Caco-2 (cell line): ENCODE measurements at regions not wholly inside any gene's neighbourhood (a gene's known extent, or its start where the extent isn't known, plus 50 kb on each side); places are given as distances from the start of the nearest gene placed in this dataset.

ENCODE experiments used
- BruUV-seq: library from RNA; stranded (reverse); fragments of 400-500 nt; replicated peaks from 2 replicates; lab custom pipeline; 2021; lab: Mats Ljungman, UMichigan
- CTCF ChIA-PET: fragments of 300-600 bp; sonication (Branson Sonifier 250); formaldehyde crosslinking; loops from one replicate; lab custom pipeline; 2022; ENCODE audit warnings: antibody characterized with exemption; lab: Charles Lee
- POLR2A ChIA-PET: fragments of 300-600 bp; sonication (Branson Sonifier 250); formaldehyde crosslinking; loops from one replicate; lab custom pipeline; 2022; ENCODE audit warnings: antibody characterized with exemption; lab: Charles Lee
- DNase-seq, 2 experiments: peaks; one replicate each; pipeline versions ENCODE4 v3.0.0 to v3.0.0-alpha.2; 2020 to 2022
- H3K27me3 ChIP-seq: replicated peaks from 2 replicates; pipeline ENCODE4 v1.6.0; 2011; ENCODE audit warnings: low read length; ENCODE audit not compliant: control insufficient read depth, insufficient read depth
- H3K36me3 ChIP-seq: 2 replicates; pipeline ENCODE4 v1.5.1; 2011; ENCODE audit warnings: low read length; ENCODE audit not compliant: control insufficient read depth, insufficient read depth
- H3K4me1 ChIP-seq: fragments of 250-450 bp; sonication (Bioruptor Pico); 2 replicates; pipeline ENCODE4 v1.5.1; 2020; ENCODE audit warnings: mild to moderate bottlenecking
- H3K4me3 ChIP-seq: 2 replicates; pipeline ENCODE4 v1.5.1; 2011; ENCODE audit warnings: low read depth, mild to moderate bottlenecking, control low read depth, low read length
- H3K9me3 ChIP-seq: fragments of 250-450 bp; sonication (Bioruptor Pico); 2 replicates; pipeline ENCODE4 v1.5.1; 2020; ENCODE audit warnings: mild to moderate bottlenecking, moderate library complexity
- H3K27ac Mint-ChIP-seq: one replicate; pipeline ENCODE4 v1.8.0; 2022; ENCODE audit warnings: mixed read lengths; ENCODE audit not compliant: unreplicated experiment
- H3K27me3 Mint-ChIP-seq: one replicate; pipeline ENCODE4 v1.8.0; 2022; ENCODE audit warnings: mixed read lengths; ENCODE audit not compliant: insufficient read depth, unreplicated experiment
- H3K36me3 Mint-ChIP-seq: one replicate; pipeline ENCODE4 v1.8.0; 2022; ENCODE audit warnings: mild to moderate bottlenecking, mixed read lengths; ENCODE audit not compliant: insufficient read depth, unreplicated experiment
- H3K4me1 Mint-ChIP-seq: one replicate; pipeline ENCODE4 v1.8.0; 2022; ENCODE audit warnings: low read depth, mixed read lengths; ENCODE audit not compliant: unreplicated experiment
- H3K4me3 Mint-ChIP-seq: one replicate; pipeline ENCODE4 v1.8.0; 2022; ENCODE audit warnings: mild to moderate bottlenecking, moderate library complexity, mixed read lengths; ENCODE audit not compliant: unreplicated experiment
- H3K9me3 Mint-ChIP-seq: one replicate; pipeline ENCODE4 v1.8.0; 2022; ENCODE audit warnings: mixed read lengths; ENCODE audit not compliant: unreplicated experiment
- intact Hi-C: fragments of 100-400 bp; cut with micrococcal nuclease; formaldehyde crosslinking; loops from one replicate; pipeline ENCODE4 v1.10.0; 2022; ENCODE audit not compliant: unreplicated experiment
- TF ChIP-seq, protein P1 (sequence below), 2 experiments: fragments of 200-600 bp in 1 of 2; IDR thresholded peaks; 1 replicate in 1 of 2; 2 replicates in 1 of 2; pipeline versions ENCODE4 v1.5.1 to v1.8.0; 2011 to 2022; ENCODE audit warnings: antibody characterized with exemption in 1 of 2, control low read depth in 1 of 2, inconsistent platforms in 1 of 2, low read depth in 1 of 2, low read length in 1 of 2, mild to moderate bottlenecking in 1 of 2, moderate library complexity in 1 of 2; ENCODE audit not compliant: insufficient read depth in 1 of 2, severe bottlenecking in 1 of 2, unreplicated experiment in 1 of 2

GRCh38 chr5:68911840-68912690, 181.7 kb upstream of the SLC30A5 start:
- no peaks in the 10 kb centered on the region; the same call in 1 of the 2 replicates for H3K27me3 ChIP-seq
- BruUV-seq: no TSS peak
- Mint-ChIP-seq H3K27ac (no peak overlapping the region), H3K4me1 (no peaks in the 10 kb centered on the region), H3K4me3 (no peak overlapping the region), H3K9me3 (no peaks in the 10 kb centered on the region), H3K36me3 (no peaks in the 10 kb centered on the region), H3K27me3 (no peaks in the 10 kb centered on the region)
- intact Hi-C loops: no loop called here
- peaks cover 6% of the 10 kb centered on the region; the same call in 1 of the 2 replicates for H3K9me3 ChIP-seq
- H3K36me3 ChIP-seq: no peaks in the 10 kb centered on the region
- POLR2A ChIA-PET: no interaction called here
- H3K4me1 ChIP-seq: no peaks in the 10 kb centered on the region
- CTCF ChIA-PET: no interaction called here
- H3K4me3 ChIP-seq: no peak overlapping the region
- TF ChIP-seq, protein P1, sequence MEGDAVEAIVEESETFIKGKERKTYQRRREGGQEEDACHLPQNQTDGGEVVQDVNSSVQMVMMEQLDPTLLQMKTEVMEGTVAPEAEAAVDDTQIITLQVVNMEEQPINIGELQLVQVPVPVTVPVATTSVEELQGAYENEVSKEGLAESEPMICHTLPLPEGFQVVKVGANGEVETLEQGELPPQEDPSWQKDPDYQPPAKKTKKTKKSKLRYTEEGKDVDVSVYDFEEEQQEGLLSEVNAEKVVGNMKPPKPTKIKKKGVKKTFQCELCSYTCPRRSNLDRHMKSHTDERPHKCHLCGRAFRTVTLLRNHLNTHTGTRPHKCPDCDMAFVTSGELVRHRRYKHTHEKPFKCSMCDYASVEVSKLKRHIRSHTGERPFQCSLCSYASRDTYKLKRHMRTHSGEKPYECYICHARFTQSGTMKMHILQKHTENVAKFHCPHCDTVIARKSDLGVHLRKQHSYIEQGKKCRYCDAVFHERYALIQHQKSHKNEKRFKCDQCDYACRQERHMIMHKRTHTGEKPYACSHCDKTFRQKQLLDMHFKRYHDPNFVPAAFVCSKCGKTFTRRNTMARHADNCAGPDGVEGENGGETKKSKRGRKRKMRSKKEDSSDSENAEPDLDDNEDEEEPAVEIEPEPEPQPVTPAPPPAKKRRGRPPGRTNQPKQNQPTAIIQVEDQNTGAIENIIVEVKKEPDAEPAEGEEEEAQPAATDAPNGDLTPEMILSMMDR (IDR thresholded peaks at IDR 0.05; ENCODE audit: insufficient read depth in 1 of 2, low read depth in 1 of 2, low read length in 1 of 2, severe bottlenecking in 1 of 2, unreplicated experiment in 1 of 2): no peak
- DNase-seq: no peak

- BruUV-seq: no TSS peak
- no peak for DNase-seq
- intact Hi-C loops: no loop called here
- Histone ChIP-seq H3K4me3 (no peak overlapping the region), H3K9me3 (peaks cover 16% of the 10 kb centered on the region; the same call in 1 of the 2 replicates), H3K36me3 (no peaks in the 10 kb centered on the region), H3K27me3 (no peaks in the 10 kb centered on the region; the same call in 1 of the 2 replicates), H3K4me1 (no peaks in the 10 kb centered on the region)
- H3K27ac Mint-ChIP-seq: no peak overlapping the region
- H3K36me3 Mint-ChIP-seq: no peaks in the 10 kb centered on the region
- H3K27me3 Mint-ChIP-seq: no peaks in the 10 kb centered on the region
- TF ChIP-seq, protein P1 (IDR thresholded peaks at IDR 0.05; ENCODE audit: insufficient read depth in 1 of 2, low read depth in 1 of 2, low read length in 1 of 2, severe bottlenecking in 1 of 2, unreplicated experiment in 1 of 2): no peak
- CTCF ChIA-PET: no interaction called here
- H3K9me3 Mint-ChIP-seq: no peaks in the 10 kb centered on the region
- no peaks in the 10 kb centered on the region for H3K4me1 Mint-ChIP-seq
- POLR2A ChIA-PET: no interaction called here
- H3K4me3 Mint-ChIP-seq: no peak overlapping the region
These were observed 178.7 kb upstream of the SLC30A5 start for GRCh38 chr5:68915079-68915478.

DNA sequence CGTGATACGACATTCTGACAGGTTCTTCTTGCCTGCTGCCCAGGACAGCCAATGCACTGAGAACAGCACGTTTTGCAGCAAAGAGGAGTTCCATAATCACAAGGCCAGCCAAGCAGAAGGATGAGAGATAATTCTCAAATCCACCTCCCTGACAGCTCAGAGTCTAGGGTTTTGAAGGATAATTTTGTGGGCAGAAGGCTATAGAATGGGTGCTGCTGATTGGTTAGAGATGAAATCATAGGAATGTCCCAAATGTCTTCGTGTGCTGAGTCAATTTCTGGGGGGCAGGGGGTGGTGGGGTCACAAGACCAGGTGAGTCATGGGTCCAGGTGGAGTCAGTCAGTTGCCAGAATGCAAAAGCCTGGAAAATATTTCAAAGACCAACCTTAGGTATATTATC, 175.5 kb upstream of the SLC30A5 start:
- Mint-ChIP-seq H3K27me3 (no peaks in the 10 kb centered on the region), H3K9me3 (no peaks in the 10 kb centered on the region), H3K36me3 (no peaks in the 10 kb centered on the region), H3K27ac (no peak overlapping the region), H3K4me1 (no peaks in the 10 kb centered on the region), H3K4me3 (no peak overlapping the region)
- Histone ChIP-seq H3K36me3 (no peaks in the 10 kb centered on the region), H3K4me1 (no peaks in the 10 kb centered on the region), H3K4me3 (no peak overlapping the region), H3K9me3 (peaks cover 16% of the 10 kb centered on the region; the same call in 1 of the 2 replicates), H3K27me3 (no peaks in the 10 kb centered on the region; the same call in 1 of the 2 replicates)
- TF ChIP-seq, protein P1 (IDR thresholded peaks at IDR 0.05; ENCODE audit: insufficient read depth in 1 of 2, low read depth in 1 of 2, low read length in 1 of 2, severe bottlenecking in 1 of 2, unreplicated experiment in 1 of 2): no peak
- ChIA-PET CTCF (no interaction called here), POLR2A (no interaction called here)
- DNase-seq: no peak
- no TSS peak for BruUV-seq
- intact Hi-C loops: no loop called here
